SK-N-SH treated with all-trans-retinoic acid at 6 μM for 48 hours (cell line): ENCODE measurements at regions not wholly inside any gene's neighbourhood (a gene's known extent, or its start where the extent isn't known, plus 50 kb on each side); places are given as distances from the start of the nearest gene placed in this dataset.

Source experiments
- ARNTL ChIP-seq: fragments of 450-650 bp; formaldehyde crosslinking; IDR thresholded peaks from 2 replicates; pipeline ENCODE4 v1.5.0; 2020; ENCODE audit warnings: low read depth, mild to moderate bottlenecking, moderate library complexity, borderline replicate concordance
- CSRNP3 ChIP-seq: fragments of 250-450 bp; sonication (Bioruptor Pico); IDR thresholded peaks from 2 replicates; pipeline ENCODE4 v1.5.1; 2021; ENCODE audit warnings: mild to moderate bottlenecking, moderate library complexity
- PATZ1 ChIP-seq: fragments of 250-450 bp; sonication (Bioruptor Pico); IDR thresholded peaks from 2 replicates; pipeline ENCODE4 v1.8.0; 2020; ENCODE audit warnings: mild to moderate bottlenecking, moderate library complexity, borderline replicate concordance
- RARB ChIP-seq: fragments of 250-450 bp; sonication (Bioruptor Pico); IDR thresholded peaks from 2 replicates; pipeline ENCODE4 v1.8.0; 2021; ENCODE audit warnings: mild to moderate bottlenecking, moderate library complexity

DNA sequence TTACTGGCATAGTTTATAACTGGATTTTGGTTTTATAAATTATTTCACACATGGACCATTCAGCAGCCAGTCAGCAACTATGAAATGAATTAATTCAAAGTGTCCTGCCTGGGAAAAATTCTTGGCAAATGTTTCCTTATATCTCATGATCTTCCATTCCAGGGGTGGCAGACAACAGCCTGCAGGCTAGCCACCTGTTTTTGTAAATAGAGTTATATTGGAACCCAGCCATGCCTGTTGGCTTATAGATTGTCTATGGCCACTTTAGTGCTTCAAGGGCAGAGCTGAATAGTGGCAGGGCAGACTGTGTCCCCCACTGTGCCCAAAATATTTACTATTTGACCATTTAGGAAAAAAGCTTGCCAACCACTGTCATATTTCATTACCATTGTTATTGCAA lies 613.7 kb downstream of the TMEM114 start:
- TF ChIP-seq PATZ1 (CRISPR knock-in tag) = no peak
- no peak for TF ChIP-seq ARNTL (CRISPR knock-in tag)
- TF ChIP-seq RARB (CRISPR knock-in tag) = no peak
- no peak for TF ChIP-seq CSRNP3 (CRISPR knock-in tag)
